GM23338 (cell line): ENCODE measurements at regions not wholly inside any gene's neighbourhood (a gene's known extent, or its start where the extent isn't known, plus 50 kb on each side); places are given as distances from the start of the nearest gene placed in this dataset.

Source experiments
- REST ChIP-seq: IDR thresholded peaks from one replicate; pipeline ENCODE4 v1.6.1; 2018; ENCODE audit warnings: antibody characterized with exemption; ENCODE audit not compliant: unreplicated experiment
- TF ChIP-seq, protein P1 (sequence below), 2 experiments: fragments of 200-600 bp in 1 of 2; sonication (generic) in 1 of 2; conservative IDR thresholded peaks; 2 replicates each; pipeline versions ENCODE4 v1.5.1 to v1.6.1; 2016 to 2017; ENCODE audit warnings: antibody characterized with exemption in 2 of 2, low read depth in 2 of 2, mild to moderate bottlenecking in 2 of 2, moderate library complexity in 1 of 2

DNA sequence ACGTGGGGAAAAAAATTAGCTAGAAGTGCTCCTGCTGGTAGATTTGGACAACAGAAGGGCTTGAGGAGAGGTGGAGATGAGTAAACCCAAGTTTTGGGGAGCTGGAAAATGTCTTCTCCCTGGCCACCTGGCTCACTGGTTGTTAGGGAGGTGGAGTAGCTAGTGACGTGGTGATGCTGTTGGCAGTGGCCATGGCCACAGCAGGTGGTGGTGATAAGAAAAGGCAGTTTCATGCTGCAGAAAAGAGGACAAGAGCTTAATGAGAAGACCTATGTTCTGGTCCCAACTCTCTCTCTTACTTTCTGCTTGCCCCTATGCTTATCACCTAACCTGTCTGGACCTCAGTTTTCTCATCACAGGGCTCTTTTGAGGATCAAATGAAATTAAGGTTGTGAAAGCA is 223.5 kb upstream of the N4BP1 start:
- TF ChIP-seq, protein P1, sequence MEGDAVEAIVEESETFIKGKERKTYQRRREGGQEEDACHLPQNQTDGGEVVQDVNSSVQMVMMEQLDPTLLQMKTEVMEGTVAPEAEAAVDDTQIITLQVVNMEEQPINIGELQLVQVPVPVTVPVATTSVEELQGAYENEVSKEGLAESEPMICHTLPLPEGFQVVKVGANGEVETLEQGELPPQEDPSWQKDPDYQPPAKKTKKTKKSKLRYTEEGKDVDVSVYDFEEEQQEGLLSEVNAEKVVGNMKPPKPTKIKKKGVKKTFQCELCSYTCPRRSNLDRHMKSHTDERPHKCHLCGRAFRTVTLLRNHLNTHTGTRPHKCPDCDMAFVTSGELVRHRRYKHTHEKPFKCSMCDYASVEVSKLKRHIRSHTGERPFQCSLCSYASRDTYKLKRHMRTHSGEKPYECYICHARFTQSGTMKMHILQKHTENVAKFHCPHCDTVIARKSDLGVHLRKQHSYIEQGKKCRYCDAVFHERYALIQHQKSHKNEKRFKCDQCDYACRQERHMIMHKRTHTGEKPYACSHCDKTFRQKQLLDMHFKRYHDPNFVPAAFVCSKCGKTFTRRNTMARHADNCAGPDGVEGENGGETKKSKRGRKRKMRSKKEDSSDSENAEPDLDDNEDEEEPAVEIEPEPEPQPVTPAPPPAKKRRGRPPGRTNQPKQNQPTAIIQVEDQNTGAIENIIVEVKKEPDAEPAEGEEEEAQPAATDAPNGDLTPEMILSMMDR (conservative IDR thresholded peaks at IDR 0.05; ENCODE audit: low read depth in 2 of 2) = no peak
- TF ChIP-seq REST = no peak
